HepG2 (cell line): ENCODE measurements at regions not wholly inside any gene's neighbourhood (a gene's known extent, or its start where the extent isn't known, plus 50 kb on each side); places are given as distances from the start of the nearest gene placed in this dataset.

Experiments
- ATAC-seq: fragments of 200-7000 bp; cut with Tn5 transposase; 3 replicates; pipeline ENCODE4 v1.9.1; 2020; ENCODE audit warnings: mild to moderate bottlenecking, moderate library complexity
- BruUV-seq: library from RNA; stranded (reverse); fragments of 400-500 nt; replicated peaks from 2 replicates; lab custom pipeline; 2021; lab: Mats Ljungman, UMichigan
- CTCF ChIA-PET: fragments of 300-600 bp; formaldehyde crosslinking; extraction: SDS; loops from one replicate; lab custom pipeline; 2021; ENCODE audit warnings: low total read pairs, inconsistent platforms, low intra/inter-chr PET ratio; lab: Yijun Ruan, JAX
- POLR2A ChIA-PET: fragments of 350-600 bp; sonication (Branson Sonifier 250); formaldehyde crosslinking; loops from one replicate; lab custom pipeline; 2020; ENCODE audit warnings: antibody characterized with exemption, inconsistent platforms; lab: Yijun Ruan, JAX
- DNase-seq: peaks from one replicate; pipeline ENCODE4 v3.0.0-alpha.2; 2015; ENCODE audit warnings: low spot score
- FAIRE-seq: peaks from 3 replicates; lab custom pipeline; 2011; peaks lifted over from hg19 to GRCh38; lab: Jason Lieb, UNC
- H2AFZ ChIP-seq: one replicate; pipeline ENCODE4 v1.6.1; 2011; ENCODE audit warnings: low read length, inconsistent platforms
- H3K27ac ChIP-seq: fragments of 300-600 bp; 3 replicates; pipeline ENCODE4 v1.8.0; 2011; ENCODE audit warnings: mixed run types, mild to moderate bottlenecking, mixed read lengths, low read length, inconsistent platforms; ENCODE audit not compliant: insufficient read depth; ENCODE audit errors: extremely low read length
- H3K27me3 ChIP-seq, 2 experiments: fragments of 200-600 bp in 1 of 2; 2 replicates in 1 of 2; 3 replicates in 1 of 2; pipeline versions ENCODE4 v1.6.0 to v1.8.0; 2011; ENCODE audit warnings: low read length in 2 of 2, mild to moderate bottlenecking in 2 of 2, moderate library complexity in 2 of 2, inconsistent platforms in 1 of 2; ENCODE audit not compliant: insufficient read depth in 2 of 2, control insufficient read depth in 1 of 2
- H3K36me3 ChIP-seq, 2 experiments: fragments of 200-600 bp in 1 of 2; replicated peaks in 1 of 2; 2 replicates in 1 of 2; 3 replicates in 1 of 2; pipeline versions ENCODE4 v1.5.1 to v1.8.0; 2011; ENCODE audit warnings: low read length in 2 of 2, inconsistent platforms in 1 of 2; ENCODE audit not compliant: insufficient read depth in 2 of 2, control insufficient read depth in 1 of 2
- H3K4me1 ChIP-seq: 2 replicates; pipeline ENCODE4 v1.5.1; 2012; ENCODE audit warnings: low read length, inconsistent platforms; ENCODE audit not compliant: insufficient read depth
- H3K4me2 ChIP-seq: 2 replicates; pipeline ENCODE4 v1.6.0; 2011; ENCODE audit warnings: low read depth, low read length, inconsistent platforms
- H3K4me3 ChIP-seq, 3 experiments: fragments of 200-600 bp in 1 of 3; sonication (generic), shearing (Covaris generic) in 1 of 3; replicated peaks in 1 of 3; 2 replicates each; pipeline ENCODE4 v1.5.1; 2011 to 2016; ENCODE audit warnings: low read length in 3 of 3, inconsistent platforms in 2 of 3, low read depth in 2 of 3, mild to moderate bottlenecking in 2 of 3, control low read depth in 1 of 3, mixed read lengths in 1 of 3; ENCODE audit not compliant: insufficient read depth in 1 of 3
- H3K79me2 ChIP-seq: one replicate; pipeline ENCODE4 v1.6.1; 2011; ENCODE audit warnings: low read length, inconsistent platforms; ENCODE audit not compliant: insufficient read depth
- H3K9ac ChIP-seq: 2 replicates; pipeline ENCODE4 v1.6.0; 2011; ENCODE audit warnings: mild to moderate bottlenecking, low read depth, low read length, inconsistent platforms; ENCODE audit not compliant: insufficient read depth
- H3K9me3 ChIP-seq: 2 replicates; pipeline ENCODE4 v1.5.1; 2012; ENCODE audit warnings: mild to moderate bottlenecking, low read length
- H4K20me1 ChIP-seq: 2 replicates; pipeline ENCODE4 v1.6.0; 2011; ENCODE audit warnings: inconsistent platforms, mild to moderate bottlenecking, low read length, moderate library complexity; ENCODE audit not compliant: insufficient read depth
- ARID5B ChIP-seq: IDR thresholded peaks from 2 replicates; pipeline ENCODE4 v1.4.0; 2020; ENCODE audit warnings: mild to moderate bottlenecking, missing genetic modification reagents
- BCL3 ChIP-seq: sonication (generic); formaldehyde crosslinking; IDR thresholded peaks from 2 replicates; pipeline ENCODE4 v1.5.1; 2020; ENCODE audit warnings: mild to moderate bottlenecking, missing genetic modification reagents, moderate library complexity
- FIP1L1 ChIP-seq: fragments of 200-400 bp; formaldehyde crosslinking; IDR thresholded peaks from 2 replicates; pipeline ENCODE4 v1.6.1; 2018; ENCODE audit warnings: low read depth, mild to moderate bottlenecking, low read length, moderate library complexity, borderline replicate concordance; ENCODE audit not compliant: insufficient read depth
- HNF4G ChIP-seq, 2 experiments: sonication (generic) in 1 of 2; formaldehyde crosslinking in 1 of 2; IDR thresholded peaks; 2 replicates each; pipeline versions ENCODE4 v1.4.0 to v1.6.1; 2011 to 2020; ENCODE audit warnings: borderline replicate concordance in 2 of 2, low read depth in 2 of 2, mild to moderate bottlenecking in 2 of 2, low read length in 1 of 2, missing genetic modification reagents in 1 of 2, moderate library complexity in 1 of 2
- IRF1 ChIP-seq: sonication (generic); formaldehyde crosslinking; IDR thresholded peaks from 2 replicates; pipeline ENCODE4 v1.4.0; 2020; ENCODE audit warnings: low read depth, mild to moderate bottlenecking, missing genetic modification reagents
- KDM6A ChIP-seq: IDR thresholded peaks from 2 replicates; pipeline ENCODE4 v1.6.1; 2016; ENCODE audit warnings: low read depth
- MATR3 ChIP-seq: sonication (generic); formaldehyde crosslinking; IDR thresholded peaks from 2 replicates; pipeline ENCODE4 v1.4.0; 2020; ENCODE audit warnings: missing genetic modification reagents
- MYC ChIP-seq: sonication (generic); formaldehyde crosslinking; IDR thresholded peaks from 2 replicates; pipeline ENCODE4 v1.9.0; 2021; ENCODE audit warnings: missing genetic modification reagents, borderline replicate concordance
- TCF7 ChIP-seq: sonication (generic); IDR thresholded peaks from 2 replicates; pipeline ENCODE4 v1.6.1; 2016; ENCODE audit warnings: antibody characterized with exemption, low read depth
- ZNF234 ChIP-seq: sonication (generic); formaldehyde crosslinking; conservative IDR thresholded peaks from 2 replicates; pipeline ENCODE4 v1.5.1; 2020; ENCODE audit warnings: mild to moderate bottlenecking, missing genetic modification reagents
- ZNF3 ChIP-seq: IDR thresholded peaks from 2 replicates; pipeline ENCODE4 v1.7.0; 2017; ENCODE audit warnings: inconsistent platforms
- ZNF547 ChIP-seq: sonication (generic); formaldehyde crosslinking; IDR thresholded peaks from 2 replicates; pipeline ENCODE4 v1.5.1; 2020; ENCODE audit warnings: mild to moderate bottlenecking, missing genetic modification reagents
- ZNF746 ChIP-seq: sonication (generic); formaldehyde crosslinking; IDR thresholded peaks from 2 replicates; pipeline ENCODE4 v1.8.0; 2022; ENCODE audit warnings: mild to moderate bottlenecking, missing genetic modification reagents
- ZNF780A ChIP-seq: sonication (generic); formaldehyde crosslinking; IDR thresholded peaks from 2 replicates; pipeline ENCODE4 v1.8.0; 2022; ENCODE audit warnings: mild to moderate bottlenecking, missing genetic modification reagents, moderate library complexity
- ZNF839 ChIP-seq: sonication (generic); formaldehyde crosslinking; IDR thresholded peaks from 2 replicates; pipeline ENCODE4 v1.4.0; 2020; ENCODE audit warnings: missing genetic modification reagents, mild to moderate bottlenecking, borderline replicate concordance
- WGBS: methylation state at CpG from one replicate; pipeline ENCODE4 v1.1.6; 2017; ENCODE audit warnings: low lambda C conversion rate; 5-methylcytosine and 5-hydroxymethylcytosine counted together
- in situ Hi-C: cut with HindIII; loops from 2 replicates; pipeline ENCODE4 v1.10.0; 2017; ENCODE audit warnings: low pct_unique_long_range_greater_than_20kb; ENCODE audit not compliant: extremely low pct_ligation_motif_present
- intact Hi-C: fragments of 100-400 bp; cut with micrococcal nuclease; formaldehyde crosslinking; loops from one replicate; pipeline ENCODE4 v1.10.0; 2022; ENCODE audit not compliant: unreplicated experiment

- H4K20me1 ChIP-seq: no peaks in the 10 kb centered on the region
- H3K4me1 ChIP-seq: peaks cover 6% of the 10 kb centered on the region; the same call in 1 of the 2 replicates
- no peak overlapping the region for H3K27ac ChIP-seq
- intact Hi-C loops (no loop called here), in situ Hi-C loops (no loop called here)
- no peak overlapping the region for H3K4me3 ChIP-seq
- ATAC-seq: no peak
- no peaks in the 10 kb centered on the region for H3K79me2 ChIP-seq
- H3K9me3 ChIP-seq: no peaks in the 10 kb centered on the region
- no TSS peak for BruUV-seq
- WGBS: 1% methylated on average over 10 of the region's 12 CpGs
- no peak overlapping the region for H3K4me2 ChIP-seq
- POLR2A ChIA-PET: no interaction called here
- DNase-seq: no peak
- FAIRE-seq: no peak
- CTCF ChIA-PET: no interaction called here
- no peaks in the 10 kb centered on the region for H3K36me3 ChIP-seq
- no peak overlapping the region for H3K9ac ChIP-seq
- peaks cover 1 to 22% of the 10 kb centered on the region in 2 experiments; a peak in 4 of 5 replicates for H3K27me3 ChIP-seq
- no peak overlapping the region for H2AFZ ChIP-seq
- no peak for TF ChIP-seq HNF4G (IDR thresholded peaks at IDR 0.05; ENCODE audit: borderline replicate concordance, low read depth, low read length)
- TF ChIP-seq HNF4G (CRISPR knock-in tag; IDR thresholded peaks at IDR 0.05; ENCODE audit: borderline replicate concordance, low read depth): no peak
- TF ChIP-seq MYC: no peak
- no peak for TF ChIP-seq ZNF3 (CRISPR knock-in tag)
- no peak for TF ChIP-seq ZNF780A (CRISPR knock-in tag)
- TF ChIP-seq MATR3 (CRISPR knock-in tag): no peak
- no peak for TF ChIP-seq ARID5B (CRISPR knock-in tag)
- no peak for TF ChIP-seq ZNF547
- TF ChIP-seq BCL3: no peak
- TF ChIP-seq ZNF746 (CRISPR knock-in tag): no peak
- no peak for TF ChIP-seq ZNF234 (CRISPR knock-in tag)
- no peak for TF ChIP-seq IRF1 (CRISPR knock-in tag)
- TF ChIP-seq TCF7: no peak
- TF ChIP-seq FIP1L1: no peak
- no peak for TF ChIP-seq ZNF839 (CRISPR knock-in tag)
- TF ChIP-seq KDM6A: no peak
These were observed 114.6 kb upstream of the THY1 start for GRCh38 chr11:119537306-119538253.
